H9 (cell line): ENCODE measurements at regions not wholly inside any gene's neighbourhood (a gene's known extent, or its start where the extent isn't known, plus 50 kb on each side); places are given as distances from the start of the nearest gene placed in this dataset.

ENCODE experiments used
- DNase-seq: peaks from one replicate; pipeline ENCODE4 v3.0.0-alpha.2; 2017
- H2AFZ ChIP-seq: one replicate; pipeline ENCODE4 v1.6.1; 2013; ENCODE audit warnings: mild to moderate bottlenecking, low read length, control low read depth, moderate library complexity
- H2AK5ac ChIP-seq: 2 replicates; pipeline ENCODE4 v1.6.1; 2013; ENCODE audit warnings: low read length, control low read depth, mixed read lengths; ENCODE audit not compliant: insufficient read length
- H2BK120ac ChIP-seq: one replicate; pipeline ENCODE4 v1.6.1; 2013; ENCODE audit warnings: low read depth, mild to moderate bottlenecking, low read length, control low read depth, inconsistent platforms; ENCODE audit not compliant: poor library complexity, severe bottlenecking
- H2BK12ac ChIP-seq: 2 replicates; pipeline ENCODE4 v1.6.1; 2013; ENCODE audit warnings: low read length, control low read depth, mixed read lengths, low read depth; ENCODE audit not compliant: insufficient read length
- H2BK15ac ChIP-seq: 2 replicates; pipeline ENCODE4 v1.6.1; 2013; ENCODE audit warnings: low read depth, low read length, control low read depth
- H2BK20ac ChIP-seq: one replicate; pipeline ENCODE4 v1.6.1; 2013; ENCODE audit warnings: low read depth, mild to moderate bottlenecking, low read length, control low read depth, inconsistent platforms; ENCODE audit not compliant: poor library complexity, severe bottlenecking
- H2BK5ac ChIP-seq: 2 replicates; pipeline ENCODE4 v1.6.1; 2013; ENCODE audit warnings: low read length, control low read depth, mixed read lengths; ENCODE audit not compliant: insufficient read length
- H3K14ac ChIP-seq: 2 replicates; pipeline ENCODE4 v1.6.1; 2013; ENCODE audit warnings: low read length, control low read depth; ENCODE audit not compliant: insufficient read depth
- H3K18ac ChIP-seq: 2 replicates; pipeline ENCODE4 v1.6.1; 2013; ENCODE audit warnings: low read depth, mild to moderate bottlenecking, mixed read lengths, low read length, control low read depth; ENCODE audit not compliant: insufficient read length
- H3K23ac ChIP-seq: 2 replicates; pipeline ENCODE4 v1.6.1; 2013; ENCODE audit warnings: low read length, control low read depth, mixed read lengths, low read depth; ENCODE audit not compliant: insufficient read length
- H3K23me2 ChIP-seq: 2 replicates; pipeline ENCODE4 v1.6.1; 2013; ENCODE audit warnings: low read depth, mild to moderate bottlenecking, mixed read lengths, low read length, control low read depth; ENCODE audit not compliant: insufficient read length, poor library complexity, severe bottlenecking
- H3K27ac ChIP-seq: 2 replicates; pipeline ENCODE4 v1.5.1; 2013; ENCODE audit warnings: low read length, control low read depth, mixed read lengths, low read depth; ENCODE audit not compliant: insufficient read length
- H3K27me3 ChIP-seq: 2 replicates; pipeline ENCODE4 v1.6.1; 2013; ENCODE audit warnings: low read length, control low read depth, inconsistent platforms; ENCODE audit not compliant: insufficient read depth
- H3K4ac ChIP-seq: 2 replicates; pipeline ENCODE4 v1.6.1; 2013; ENCODE audit warnings: low read depth, mild to moderate bottlenecking, control low read depth, inconsistent platforms, low read length, moderate library complexity
- H3K4me1 ChIP-seq: 2 replicates; pipeline ENCODE4 v1.6.1; 2013; ENCODE audit warnings: low read length, control low read depth, inconsistent platforms; ENCODE audit not compliant: insufficient read depth
- H3K4me2 ChIP-seq: 2 replicates; pipeline ENCODE4 v1.6.1; 2013; ENCODE audit warnings: low read length, control low read depth, mixed read lengths; ENCODE audit not compliant: insufficient read length, insufficient read depth
- H3K56ac ChIP-seq: 2 replicates; pipeline ENCODE4 v1.6.1; 2013; ENCODE audit warnings: low read depth, mild to moderate bottlenecking, mixed read lengths, low read length, control low read depth; ENCODE audit not compliant: insufficient read length
- H3K79me1 ChIP-seq: 2 replicates; pipeline ENCODE4 v1.6.1; 2013; ENCODE audit warnings: low read depth, mild to moderate bottlenecking, moderate library complexity, low read length, control low read depth, inconsistent platforms; ENCODE audit not compliant: insufficient read depth, poor library complexity, severe bottlenecking
- H3K79me2 ChIP-seq: 2 replicates; pipeline ENCODE4 v1.6.1; 2013; ENCODE audit warnings: low read length, control low read depth, inconsistent platforms; ENCODE audit not compliant: insufficient read depth
- H3K9ac ChIP-seq: 2 replicates; pipeline ENCODE4 v1.6.1; 2013; ENCODE audit warnings: low read length, control low read depth, mixed read lengths; ENCODE audit not compliant: insufficient read length; ENCODE audit errors: extremely low read depth
- H3K9me3 ChIP-seq: one replicate; pipeline ENCODE4 v1.6.1; 2013; ENCODE audit warnings: low read depth, low read length, inconsistent platforms; ENCODE audit not compliant: control insufficient read depth
- H3T11ph ChIP-seq: one replicate; pipeline ENCODE4 v1.6.1; 2013; ENCODE audit warnings: mild to moderate bottlenecking, low read length, control low read depth, inconsistent platforms
- H4K20me1 ChIP-seq: one replicate; pipeline ENCODE4 v1.6.1; 2013; ENCODE audit not compliant: control insufficient read depth, insufficient read length, insufficient read depth
- H4K5ac ChIP-seq: 2 replicates; pipeline ENCODE4 v1.6.1; 2013; ENCODE audit warnings: low read depth, mild to moderate bottlenecking, mixed read lengths, low read length, control low read depth; ENCODE audit not compliant: insufficient read length
- H4K8ac ChIP-seq: replicated peaks from 2 replicates; pipeline ENCODE4 v1.6.1; 2013; ENCODE audit warnings: low read length, control low read depth, mixed read lengths, low read depth; ENCODE audit not compliant: insufficient read length
- H4K91ac ChIP-seq: 2 replicates; pipeline ENCODE4 v1.6.1; 2013; ENCODE audit warnings: low read depth, mild to moderate bottlenecking, moderate library complexity, mixed read lengths, low read length, control low read depth; ENCODE audit not compliant: insufficient read length
- H3K27ac Mint-ChIP-seq, 3 experiments: 2 replicates in 2 of 3; 3 replicates in 1 of 3; pipeline ENCODE4 v1.8.0; 2020 to 2021; ENCODE audit warnings: mixed read lengths in 3 of 3, mild to moderate bottlenecking in 1 of 3, moderate library complexity in 1 of 3
- H3K27me3 Mint-ChIP-seq: 2 replicates; pipeline ENCODE4 v1.8.0; 2021; ENCODE audit warnings: low read depth, mild to moderate bottlenecking, moderate library complexity, mixed read lengths
- H3K36me3 Mint-ChIP-seq, 3 experiments: 2 replicates in 2 of 3; 3 replicates in 1 of 3; pipeline ENCODE4 v1.8.0; 2020 to 2021; ENCODE audit warnings: low read depth in 3 of 3, mixed read lengths in 3 of 3; ENCODE audit not compliant: insufficient read depth in 1 of 3
- H3K4me1 Mint-ChIP-seq, 2 experiments: 2 replicates each; pipeline ENCODE4 v1.8.0; 2020; ENCODE audit warnings: mixed read lengths in 2 of 2
- H3K4me3 Mint-ChIP-seq, 2 experiments: 2 replicates in 1 of 2; 3 replicates in 1 of 2; pipeline ENCODE4 v1.8.0; 2020 to 2021; ENCODE audit warnings: mild to moderate bottlenecking in 2 of 2, mixed read lengths in 2 of 2, moderate library complexity in 1 of 2
- H3K9me3 Mint-ChIP-seq, 2 experiments: 2 replicates in 1 of 2; 3 replicates in 1 of 2; pipeline ENCODE4 v1.8.0; 2020; ENCODE audit warnings: mild to moderate bottlenecking in 2 of 2, mixed read lengths in 2 of 2, moderate library complexity in 1 of 2
- CTCF ChIP-seq: fragments of 200-600 bp; sonication (generic); conservative IDR thresholded peaks from 3 replicates; pipeline ENCODE4 v1.8.0; 2021; ENCODE audit warnings: antibody characterized with exemption, mild to moderate bottlenecking
- WGBS: extraction: QIAGEN DNeasy Blood & Tissue Kit; methylation state at CpG from one replicate; pipeline ENCODE4 v1.1.7; 2013; ENCODE audit warnings: missing lambda C conversion rate, low lambda C conversion rate, mixed read lengths; ENCODE audit not compliant: insufficient read length; ENCODE audit errors: extremely low coverage; 5-methylcytosine and 5-hydroxymethylcytosine counted together

- Histone ChIP-seq H2BK15ac (no peak overlapping the region), H3K56ac (no peak overlapping the region), H2BK20ac (no peak overlapping the region), H3K79me2 (no peaks in the 10 kb centered on the region), H3K9me3 (no peaks in the 10 kb centered on the region), H4K8ac (no peak overlapping the region), H4K20me1 (no peaks in the 10 kb centered on the region), H2BK5ac (no peak overlapping the region), H3K23ac (no peak overlapping the region), H3K27me3 (no peaks in the 10 kb centered on the region), H4K5ac (no peak overlapping the region), H2BK120ac (no peak overlapping the region), H2BK12ac (no peak overlapping the region), H3T11ph (no peak overlapping the region), H3K4me2 (no peak overlapping the region), H2AFZ (no peak overlapping the region), H3K27ac (no peak overlapping the region), H3K23me2 (no peaks in the 10 kb centered on the region), H4K91ac (no peak overlapping the region), H3K18ac (no peak overlapping the region), H3K79me1 (no peaks in the 10 kb centered on the region), H3K14ac (no peak overlapping the region), H3K9ac (no peak overlapping the region), H3K4me1 (no peaks in the 10 kb centered on the region), H2AK5ac (no peak overlapping the region), H3K4ac (no peak overlapping the region)
- H3K4me1 Mint-ChIP-seq, result no peaks in the 10 kb centered on the region
- no peaks in the 10 kb centered on the region; the same call in 1 of the 2 replicates for H3K27me3 Mint-ChIP-seq
- no peak for TF ChIP-seq CTCF
- no CpG with 5 or more reads among the region's 2 CpGs for WGBS
- peaks cover 2 to 3% of the 10 kb centered on the region in 2 experiments; a peak in 3 of 5 replicates for H3K9me3 Mint-ChIP-seq
- no peak for DNase-seq
- H3K27ac Mint-ChIP-seq, result no peak overlapping the region
- H3K36me3 Mint-ChIP-seq, result no peaks in the 10 kb centered on the region
- no peak overlapping the region for H3K4me3 Mint-ChIP-seq
These were observed 76.5 kb upstream of the ATP8A1 start for GRCh38 chr4:42733380-42733779.
